ENCODE measurements at regions not wholly inside any gene's neighbourhood (a gene's known extent, or its start where the extent isn't known, plus 50 kb on each side); places are given as distances from the start of the nearest gene placed in this dataset.

- DNase-seq = no peak
These were observed 570.3 kb upstream of the CCDC54 start for GRCh38 chr3:106806964-106807363.

DNA sequence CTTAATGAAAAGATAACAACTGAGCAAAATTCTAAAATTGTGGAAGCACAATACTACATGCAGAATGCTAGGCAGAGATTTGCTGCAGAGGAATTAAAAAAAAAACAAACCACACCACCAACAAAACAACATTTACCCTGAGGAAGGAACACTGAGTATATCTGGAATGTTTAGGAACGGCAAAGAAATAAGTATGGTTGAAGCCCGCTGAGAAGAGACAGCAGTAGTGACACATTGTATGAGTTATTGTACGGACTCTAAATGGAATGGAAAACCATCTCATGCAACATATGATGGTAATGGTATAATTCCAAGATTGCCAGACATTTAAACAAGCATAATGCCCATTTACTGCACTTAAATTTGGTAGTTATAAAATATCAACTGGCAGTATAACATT lies 568.2 kb upstream of the CCDC54 start:
- DNase-seq = no peak

DNA sequence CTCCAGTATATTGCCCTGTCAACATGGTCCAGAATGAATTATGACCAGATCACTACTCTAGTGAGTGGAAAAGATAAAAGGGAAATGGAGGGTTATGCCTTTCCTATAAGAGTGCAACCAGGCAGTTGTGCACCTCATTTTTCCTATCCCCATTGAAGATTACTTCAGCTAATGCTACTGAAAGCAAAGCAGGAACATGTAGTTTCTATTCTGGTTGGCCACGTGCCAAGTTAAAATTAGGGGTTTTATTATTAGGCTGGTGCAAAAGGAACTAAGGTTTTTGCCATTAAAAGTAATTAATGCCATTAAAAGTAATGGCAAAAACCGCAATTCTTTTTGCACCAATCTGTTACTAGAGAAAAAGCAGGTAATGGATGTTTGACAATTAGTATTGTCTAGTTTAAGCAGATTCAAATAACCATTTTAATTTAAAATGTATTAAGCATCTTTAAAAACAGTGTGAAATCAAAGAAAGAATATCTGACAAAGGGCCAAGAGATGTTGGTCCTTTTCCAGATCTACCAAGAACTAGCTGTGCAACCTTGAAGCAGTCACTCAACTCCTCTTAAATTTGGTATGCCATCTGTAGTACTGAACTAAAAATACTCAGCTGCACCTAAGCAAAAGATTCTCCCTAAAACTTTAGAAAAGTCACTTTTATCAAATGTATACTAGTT lies 567.5 kb upstream of the CCDC54 start:
- DNase-seq = no peak

GRCh38 chr3:106810300-106810875 lies 566.9 kb upstream of the CCDC54 start:
- DNase-seq = no peak

GRCh38 chr3:106811376-106811775 lies 565.9 kb upstream of the CCDC54 start:
- DNase-seq = no peak

DNA sequence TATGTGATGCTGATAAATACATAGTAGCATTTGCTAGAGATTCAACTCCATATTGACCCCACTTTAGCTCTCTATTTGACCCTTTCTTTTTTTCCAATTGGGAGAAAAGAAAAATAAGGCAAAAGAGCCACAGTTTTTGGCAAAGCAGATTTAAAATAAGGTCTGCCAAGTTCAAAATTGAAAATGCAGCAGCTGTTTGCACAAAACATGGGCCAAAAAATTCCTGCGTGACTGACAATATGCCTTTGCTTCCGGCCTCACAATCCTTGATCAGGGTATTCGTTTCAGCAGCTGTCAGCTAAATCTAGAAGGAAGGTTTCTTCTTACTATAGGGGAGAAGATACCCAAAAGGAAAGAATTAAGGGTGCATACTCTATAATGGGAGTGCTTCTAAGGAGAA lies 563.5 kb upstream of the CCDC54 start:
- DNase-seq = no peak

DNA sequence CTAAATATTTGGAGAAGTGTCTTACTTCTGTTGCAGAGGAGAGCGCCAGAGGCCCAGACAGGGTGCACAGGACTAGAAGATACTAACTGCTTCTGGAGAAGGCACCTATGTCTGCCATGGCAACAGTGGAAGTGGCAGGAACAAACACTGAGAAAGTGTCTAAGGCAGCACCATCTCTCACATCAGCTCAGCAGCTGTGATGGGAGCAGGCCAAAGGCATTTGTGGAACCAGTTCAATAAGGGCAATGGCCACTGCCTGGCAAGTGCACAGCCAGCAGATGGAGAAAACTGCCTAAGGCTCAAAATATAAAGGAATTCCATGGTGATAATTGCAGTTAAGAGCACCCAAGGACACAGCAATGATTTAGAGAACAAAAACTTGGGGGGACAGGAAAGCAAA lies 563.0 kb upstream of the CCDC54 start:
- DNase-seq = no peak

GRCh38 chr3:106816838-106817237 lies 560.4 kb upstream of the CCDC54 start:
- DNase-seq = no peak

DNA sequence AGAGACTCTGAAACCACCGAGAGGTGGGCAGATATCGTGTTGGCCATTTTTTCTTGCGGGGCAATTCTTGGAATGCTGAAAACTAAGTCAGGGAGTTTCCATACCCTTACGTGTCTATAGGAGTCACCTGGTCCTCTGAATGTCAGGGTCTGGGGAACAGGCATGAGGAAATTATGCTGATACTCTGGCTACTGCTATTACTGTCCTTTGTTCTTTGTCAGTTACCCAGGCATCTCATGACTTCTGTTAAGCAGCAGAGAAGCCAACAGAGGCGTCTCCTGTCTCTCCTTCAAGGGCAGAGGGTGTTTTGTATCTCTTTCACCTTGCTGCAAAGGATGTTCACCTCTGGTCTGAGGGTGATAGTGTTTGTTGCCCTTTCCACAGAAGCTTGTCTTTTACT lies 559.5 kb upstream of the CCDC54 start:
- DNase-seq = no peak

DNA sequence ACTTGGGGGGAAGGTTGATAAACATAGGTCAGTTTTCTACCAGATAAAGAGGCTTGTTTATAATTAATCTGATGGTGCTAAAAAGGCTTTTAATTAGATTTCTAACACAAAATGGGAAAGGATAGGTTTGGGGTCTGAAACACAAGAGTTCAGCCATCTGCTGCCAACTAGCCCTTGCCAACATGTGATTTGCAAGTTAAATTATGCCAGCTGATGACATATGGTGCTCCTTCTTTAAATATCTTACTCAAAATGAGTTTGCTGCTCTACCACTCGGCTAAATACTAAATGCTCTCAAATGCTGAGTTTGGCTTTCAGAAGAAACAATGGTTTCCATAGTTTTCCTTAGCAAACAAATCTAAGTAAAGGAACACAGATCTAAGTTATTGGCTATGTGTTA lies 557.8 kb upstream of the CCDC54 start:
- no peak for DNase-seq

DNA sequence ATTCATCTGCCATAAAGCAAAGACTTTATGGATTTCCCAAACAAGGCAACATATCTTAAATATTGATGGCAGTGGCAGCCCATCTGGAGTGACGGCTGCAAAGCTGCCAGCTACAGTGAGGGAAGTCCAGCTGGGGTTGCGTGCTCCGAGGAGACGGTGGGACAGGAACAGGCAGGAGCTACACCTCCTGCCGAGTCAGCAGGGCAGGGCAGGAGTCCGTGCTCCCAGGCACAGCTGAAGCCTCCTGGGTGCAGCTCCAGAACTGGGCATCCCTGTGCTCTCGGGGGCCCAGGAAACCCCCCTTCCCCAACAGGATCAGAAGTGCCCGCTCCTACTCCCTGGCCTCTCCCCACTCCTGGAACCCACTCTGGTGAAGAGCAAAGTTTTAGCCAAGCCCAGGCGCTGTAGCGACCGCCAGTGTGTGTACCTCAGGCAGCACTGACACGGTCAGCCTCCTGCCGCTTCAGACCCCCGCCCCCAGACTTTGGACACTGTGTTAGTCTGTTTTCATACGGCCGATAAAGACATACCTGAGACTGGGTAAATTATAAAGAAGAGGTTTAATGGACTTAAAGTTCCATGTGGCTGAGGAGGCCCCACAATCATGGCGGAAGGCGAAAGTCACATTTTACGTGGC lies 556.4 kb upstream of the CCDC54 start:
- DNase-seq = no peak

DNA sequence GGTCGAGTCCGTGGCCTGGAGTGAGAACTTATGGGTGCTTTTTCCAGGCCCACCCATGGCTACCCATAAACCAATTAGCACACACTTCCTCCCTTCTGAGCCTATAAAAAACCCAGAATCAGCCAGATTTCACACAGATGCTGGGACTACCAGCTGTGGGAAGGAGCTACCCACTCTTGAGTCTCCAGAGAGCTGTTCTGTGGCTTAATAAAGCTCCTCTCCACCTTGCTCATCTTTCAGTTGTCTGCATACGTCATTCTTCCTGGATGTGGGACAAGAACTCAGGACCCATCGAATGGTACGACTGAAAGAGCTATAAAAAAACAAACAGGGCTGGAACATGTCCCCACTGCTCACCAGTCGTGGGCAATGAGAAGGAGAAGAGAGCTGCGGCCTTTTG lies 555.4 kb upstream of the CCDC54 start:
- no peak for DNase-seq

DNA sequence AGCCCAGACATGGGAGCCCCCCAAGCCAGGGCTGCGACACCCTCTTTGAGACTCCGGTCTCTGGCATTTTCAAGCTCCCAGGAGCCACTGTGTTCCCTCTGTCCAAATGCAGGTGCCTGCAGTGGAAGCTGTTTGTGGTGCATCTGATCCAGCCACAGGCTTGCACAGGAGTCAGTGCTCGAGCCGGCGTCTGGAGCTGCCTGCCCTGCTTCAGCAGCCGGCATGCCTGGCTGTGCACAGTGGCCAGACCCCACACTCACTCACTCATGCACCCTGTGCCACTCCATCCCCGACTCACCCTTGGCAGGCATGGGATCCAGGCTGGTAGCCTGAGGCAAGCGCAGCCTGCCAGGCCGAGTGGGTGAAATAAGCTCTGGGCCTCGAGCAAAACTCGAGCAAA lies 555.0 kb upstream of the CCDC54 start:
- no peak for DNase-seq

GRCh38 chr3:106823701-106824100 lies 553.5 kb upstream of the CCDC54 start:
- DNase-seq = no peak

GRCh38 chr3:106824856-106825255 lies 552.4 kb upstream of the CCDC54 start:
- no peak for DNase-seq

DNA sequence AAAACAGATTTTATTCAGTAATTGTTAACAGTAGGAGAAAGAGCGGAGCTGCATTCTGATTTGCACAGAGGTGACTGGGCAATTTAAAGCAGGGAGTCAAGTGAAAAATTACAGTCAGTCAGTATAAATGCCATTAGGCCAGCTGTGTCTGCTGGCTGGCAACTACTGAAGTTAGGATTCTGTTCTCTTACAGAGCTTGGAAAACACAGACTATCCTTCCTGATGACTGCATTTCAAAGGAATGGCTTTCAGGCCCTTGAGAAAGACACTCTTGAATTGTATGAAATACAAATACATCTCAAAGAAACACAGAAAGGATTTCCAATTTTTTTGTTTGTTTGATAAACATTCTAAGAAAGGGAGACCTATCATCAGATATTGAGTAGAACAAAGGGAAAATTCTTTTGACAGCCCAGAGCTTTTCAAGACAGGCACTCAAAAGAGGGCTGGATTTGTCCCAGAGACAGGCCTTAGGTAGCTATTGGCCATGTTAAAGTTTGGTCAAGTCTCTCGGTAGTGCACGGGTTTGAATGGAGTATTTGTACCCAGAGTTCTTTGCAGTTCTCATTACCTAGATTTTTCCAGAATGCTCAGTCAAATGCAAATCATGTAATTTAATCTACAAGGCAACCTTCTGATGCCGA lies 551.2 kb upstream of the CCDC54 start:
- no peak for DNase-seq

- no peak for DNase-seq
These were observed 550.4 kb upstream of the CCDC54 start for GRCh38 chr3:106826791-106827311.

GRCh38 chr3:106827515-106828213 lies 549.6 kb upstream of the CCDC54 start:
- DNase-seq = no peak

DNA sequence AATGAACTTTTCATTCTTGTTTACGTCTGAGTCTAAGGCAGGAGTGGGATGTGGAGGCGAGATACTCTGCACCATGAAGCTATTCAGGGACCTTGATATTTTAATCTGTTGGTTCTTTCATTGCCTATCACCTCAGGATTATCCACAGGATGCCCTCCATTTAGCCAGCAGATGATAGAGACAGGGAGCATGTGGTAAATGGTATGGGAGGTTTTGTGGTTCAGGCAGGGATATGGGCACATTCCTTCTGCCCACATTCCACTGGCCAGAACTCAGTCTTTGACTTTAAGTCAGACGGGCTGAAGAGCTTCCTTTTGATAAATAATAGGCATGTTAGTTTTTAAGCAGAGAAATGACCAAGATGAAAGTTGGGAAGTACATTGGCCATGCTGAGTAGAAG lies 548.0 kb upstream of the CCDC54 start:
- DNase-seq = no peak

DNA sequence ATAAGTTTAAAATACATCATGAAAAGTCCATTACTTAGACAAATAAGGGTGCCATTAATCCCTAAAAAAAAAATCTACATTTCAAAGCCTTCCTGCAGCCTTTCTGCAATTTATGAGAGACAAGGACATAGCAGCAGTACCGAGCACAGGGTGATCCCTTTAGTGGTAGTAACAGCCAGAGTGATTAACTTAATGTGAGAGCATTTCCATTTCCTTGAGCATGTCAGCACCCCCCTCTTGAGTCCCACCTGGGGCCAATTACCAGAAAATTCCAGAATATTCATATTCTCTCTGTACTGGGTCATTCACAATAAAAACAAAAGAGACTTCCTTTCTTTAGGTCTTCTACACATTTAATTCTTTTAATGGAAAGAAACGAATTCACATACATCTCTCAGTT lies 546.9 kb upstream of the CCDC54 start:
- no peak for DNase-seq

DNA sequence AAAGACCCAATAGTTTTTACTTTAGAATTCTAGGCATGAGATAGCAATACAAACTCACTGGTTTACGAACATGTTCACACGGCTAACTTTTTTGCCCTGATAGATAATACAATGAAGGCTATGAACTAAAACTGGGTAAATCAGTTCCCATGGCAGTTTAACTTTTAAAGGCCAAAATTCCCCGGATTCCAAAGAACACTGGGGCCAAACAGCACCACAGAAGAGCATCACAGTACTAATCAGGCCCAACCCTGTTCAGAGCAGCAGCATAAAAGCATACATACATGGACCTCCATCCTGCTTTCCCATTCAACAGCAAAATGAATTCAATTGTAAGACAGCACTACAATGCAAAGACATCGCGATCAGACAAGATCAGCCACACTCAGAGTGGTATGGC lies 540.3 kb upstream of the CCDC54 start:
- no peak for DNase-seq

GRCh38 chr3:106837616-106838015 lies 539.6 kb upstream of the CCDC54 start:
- no peak for DNase-seq

GRCh38 chr3:106839576-106840280 lies 537.5 kb upstream of the CCDC54 start:
- DNase-seq = no peak
